GM19463 (cell line): ENCODE measurements at regions not wholly inside any gene's neighbourhood (a gene's known extent, or its start where the extent isn't known, plus 50 kb on each side); places are given as distances from the start of the nearest gene placed in this dataset.

Source experiments
- ATAC-seq: cut with Tn5 transposase; IDR thresholded peaks from one replicate; pipeline ENCODE4 v1.9.1; 2021; ENCODE audit warnings: mild to moderate bottlenecking, moderate library complexity; ENCODE audit not compliant: unreplicated experiment

GRCh38 chr12:124517260-124518050, 50.0 kb downstream of the NCOR2 start:
- no peak for ATAC-seq

GRCh38 chr12:124516850-124517249, 50.6 kb downstream of the NCOR2 start:
- ATAC-seq: no peak

DNA sequence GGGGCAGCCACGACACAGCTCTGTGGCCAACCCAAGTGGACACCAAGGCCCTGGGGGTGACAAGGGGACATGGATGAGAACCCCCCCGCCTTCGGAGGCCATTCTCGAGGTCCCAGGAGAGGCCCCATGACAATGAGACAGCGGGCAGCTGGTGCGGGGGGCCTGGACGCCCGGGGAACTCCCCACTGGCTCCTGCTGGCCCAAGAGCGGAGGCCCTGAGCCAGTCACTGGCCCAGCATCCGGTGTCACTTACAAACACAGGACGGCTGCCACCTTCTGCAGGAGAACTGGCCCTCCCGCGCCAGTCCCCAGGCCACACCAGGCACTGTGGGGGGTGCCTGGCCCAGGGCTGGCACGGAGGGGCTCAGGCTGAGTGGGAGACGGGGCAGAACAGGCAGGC, 51.4 kb downstream of the NCOR2 start:
- ATAC-seq: no peak

DNA sequence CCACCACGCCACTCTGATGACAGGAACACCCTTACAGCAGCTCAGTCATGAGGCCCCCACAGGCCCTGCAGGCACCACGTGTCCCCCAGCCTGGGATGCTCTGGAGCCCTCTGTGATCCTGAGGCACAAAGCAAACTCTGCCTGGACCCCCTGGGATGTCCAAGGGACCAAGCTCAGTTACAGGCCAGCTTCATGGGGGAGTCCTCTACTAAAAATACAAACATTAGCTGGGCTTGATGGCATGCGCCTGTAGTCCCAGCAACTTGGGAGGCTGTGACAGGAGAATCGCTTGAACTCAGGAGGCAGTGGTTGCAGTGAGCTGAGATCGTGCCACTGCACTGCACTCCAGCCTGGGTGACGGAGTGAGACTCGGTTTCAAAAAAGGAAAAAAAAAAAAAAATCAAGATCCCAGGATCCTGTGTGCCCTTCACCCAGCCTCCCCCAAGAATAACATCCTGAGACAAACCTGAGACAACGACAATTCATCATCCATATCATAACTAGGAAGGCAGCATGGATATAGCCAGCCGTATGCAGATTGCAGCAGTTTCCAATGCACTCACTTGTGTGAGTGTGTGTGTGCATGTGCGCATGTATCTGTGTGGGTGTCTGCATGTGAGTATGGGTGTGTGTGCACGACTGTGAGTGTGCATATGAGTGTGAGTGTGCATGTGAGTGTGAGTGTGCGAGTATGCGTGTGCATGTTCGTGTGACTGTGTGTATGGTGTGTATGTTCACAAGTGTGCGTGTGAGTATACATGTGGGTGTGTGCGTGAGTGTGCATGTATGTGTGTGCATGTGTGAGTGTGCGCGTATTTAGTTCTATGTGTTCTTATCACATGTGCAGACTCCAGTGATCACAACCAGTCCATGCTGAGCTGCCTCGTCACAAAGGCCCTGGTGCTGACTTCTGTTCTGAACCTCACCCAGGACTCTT, 52.1 kb downstream of the NCOR2 start:
- no peak for ATAC-seq

DNA sequence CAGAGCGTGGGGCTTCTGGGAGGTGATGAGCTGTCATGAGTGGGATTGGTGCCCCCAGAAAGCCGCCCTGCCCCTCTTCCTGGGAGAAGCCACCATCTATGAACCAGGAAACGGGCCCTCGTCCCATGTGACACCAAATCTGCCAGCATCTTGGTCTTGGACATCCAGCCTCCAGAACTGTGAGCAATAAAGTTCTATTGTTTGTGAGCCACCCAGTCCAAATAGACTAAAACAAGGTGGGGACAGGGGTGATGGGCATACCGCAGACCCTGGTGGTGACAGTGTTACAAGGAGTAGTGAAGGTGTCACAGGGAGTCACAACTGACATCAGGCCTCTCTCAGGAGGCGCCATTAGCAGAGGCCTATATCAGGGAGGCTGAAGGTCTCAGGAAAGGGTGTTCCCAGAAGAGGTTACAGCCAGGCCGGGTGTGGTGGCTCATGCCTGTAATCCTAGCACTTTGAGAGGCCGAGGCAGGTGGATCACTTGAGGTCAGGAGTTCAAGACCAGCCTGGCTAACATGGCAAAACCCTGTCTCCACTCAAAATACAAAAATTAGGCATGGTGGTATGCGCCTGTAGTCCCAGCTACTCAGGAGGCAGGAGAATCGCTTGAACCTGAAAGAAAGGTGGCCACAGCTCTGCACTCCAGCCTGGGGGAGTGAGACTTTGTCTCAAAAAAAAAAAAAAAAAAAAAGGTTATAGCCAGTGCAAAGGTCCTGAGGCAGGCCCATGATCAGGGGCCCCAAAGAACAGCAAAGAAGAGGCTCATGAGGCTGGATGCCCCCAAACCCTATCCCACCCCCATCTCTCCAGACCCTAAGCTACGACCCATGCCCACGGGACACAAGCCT, 53.0 kb downstream of the NCOR2 start:
- no peak for ATAC-seq

- ATAC-seq: no peak
Measured at GRCh38 chr12:124513297-124513867, 54.0 kb downstream of the NCOR2 start.

GRCh38 chr12:124512667-124513296, 54.6 kb downstream of the NCOR2 start:
- no peak for ATAC-seq

DNA sequence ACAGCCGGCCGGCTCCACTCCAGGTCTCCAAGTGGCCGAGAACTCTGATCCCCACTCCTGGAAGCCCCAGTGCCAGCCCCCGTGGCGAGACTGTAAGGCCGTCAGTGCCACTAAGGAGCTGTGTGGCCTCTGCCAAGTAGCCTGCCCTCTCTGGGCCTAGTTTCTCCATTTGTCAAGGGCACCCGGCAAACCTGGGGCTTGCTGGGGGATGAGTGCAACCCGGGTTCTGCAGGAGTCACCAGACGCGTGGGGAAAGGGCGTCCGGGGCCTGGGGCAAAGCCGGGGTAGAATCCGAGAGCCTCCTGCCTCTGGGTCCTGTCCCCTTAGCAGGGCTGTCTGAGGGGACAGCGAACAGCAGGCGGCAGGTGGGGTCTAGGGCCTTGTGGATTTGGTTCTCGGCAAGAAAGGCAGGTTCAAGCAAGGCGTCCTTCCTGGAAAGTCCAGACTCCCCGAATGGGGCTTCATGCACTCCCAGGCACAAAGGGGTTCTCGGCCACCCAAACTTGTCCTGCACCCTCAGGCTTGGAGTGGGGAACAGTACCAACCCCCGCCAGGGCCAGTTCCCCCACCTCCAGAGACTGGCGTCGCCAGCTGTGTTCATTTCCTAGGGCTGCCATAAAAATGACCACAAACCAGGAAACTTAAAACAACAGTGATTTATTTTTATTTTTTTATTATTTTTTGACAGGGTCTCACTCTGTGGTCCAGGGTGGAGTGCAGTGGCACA, 56.0 kb downstream of the NCOR2 start:
- no peak for ATAC-seq

GRCh38 chr12:124510301-124510970, 57.0 kb downstream of the NCOR2 start:
- ATAC-seq: no peak

DNA sequence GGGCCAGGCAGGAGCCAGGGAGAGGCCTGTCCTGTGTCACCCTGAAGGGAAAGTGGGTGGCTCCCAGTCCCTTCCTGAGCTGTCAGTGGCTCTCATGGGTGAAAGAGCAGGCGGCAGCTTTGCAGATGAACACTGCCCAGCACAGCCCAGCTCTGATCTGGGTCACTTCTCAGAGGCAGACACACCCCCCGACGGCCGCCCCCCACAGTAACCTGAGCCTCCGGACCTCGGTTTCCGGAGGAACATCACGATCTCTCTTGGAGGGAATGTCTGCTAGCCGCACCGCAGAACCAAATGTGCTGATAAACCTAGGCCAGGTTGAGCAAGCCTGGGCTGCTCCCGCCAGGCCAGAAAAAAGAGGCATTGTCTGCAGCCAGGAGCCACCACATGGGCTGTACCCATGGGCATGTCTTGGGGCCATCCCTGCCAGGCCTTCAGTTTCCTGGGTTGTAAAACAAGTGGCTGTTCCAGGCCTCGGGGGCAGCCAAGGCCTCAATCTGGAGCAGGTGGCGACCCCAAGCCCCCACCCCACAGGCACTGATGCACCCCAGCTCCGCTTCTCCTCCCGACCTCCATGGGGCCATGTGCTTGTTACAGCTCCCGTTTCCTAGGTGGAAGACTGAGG, 57.6 kb downstream of the NCOR2 start:
- ATAC-seq: no peak

DNA sequence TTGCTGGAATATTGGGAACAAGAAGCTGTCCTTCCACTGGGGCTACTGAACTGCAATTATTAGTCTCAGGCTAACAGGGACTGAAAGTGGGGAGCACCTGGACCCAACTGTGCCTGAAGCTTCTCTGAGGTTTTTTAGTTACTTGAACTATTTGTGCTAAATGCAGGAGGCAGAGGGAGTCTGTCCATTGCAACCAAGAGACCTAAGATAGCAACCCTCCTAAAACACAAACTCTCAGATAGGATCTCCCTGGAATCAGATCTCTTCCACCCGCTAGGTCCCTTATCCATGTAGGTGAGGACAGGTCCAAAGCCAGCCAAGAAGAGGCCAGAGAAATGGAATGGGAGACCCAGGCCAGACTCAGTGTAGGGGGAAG, 58.1 kb downstream of the NCOR2 start:
- ATAC-seq: no peak

DNA sequence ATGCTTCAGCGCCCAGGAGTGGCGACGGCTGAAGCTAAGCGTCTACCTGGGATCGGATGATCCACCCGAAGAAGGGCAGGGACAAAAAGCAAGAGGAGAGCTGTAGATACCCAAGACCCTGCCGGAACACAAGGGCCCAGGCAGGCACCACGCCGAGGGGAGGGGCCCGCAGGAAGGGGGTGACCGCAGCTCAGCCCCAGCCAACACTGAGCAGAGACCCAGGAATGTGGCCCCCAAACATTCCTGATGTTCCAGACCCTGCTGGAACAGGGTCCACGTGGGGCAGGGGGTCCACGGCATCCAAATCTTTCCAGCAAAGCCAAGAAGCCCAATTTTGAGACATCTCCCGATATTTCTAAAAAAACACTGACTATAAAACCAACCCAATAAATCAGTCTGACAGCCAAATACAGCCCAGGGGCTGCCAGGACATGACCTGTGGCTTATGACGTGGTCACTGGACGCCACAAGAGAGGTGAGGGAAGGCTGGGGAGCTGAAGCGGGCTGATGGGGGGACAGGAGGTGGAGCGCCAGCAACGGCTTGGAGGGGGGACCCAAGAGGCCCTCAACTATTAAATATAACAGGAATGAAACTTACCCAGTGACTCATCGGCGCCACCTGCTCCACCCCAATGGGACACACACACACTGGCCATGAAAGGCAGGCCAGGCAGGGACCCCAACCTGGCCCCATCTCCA, 58.9 kb downstream of the NCOR2 start:
- ATAC-seq: no peak

DNA sequence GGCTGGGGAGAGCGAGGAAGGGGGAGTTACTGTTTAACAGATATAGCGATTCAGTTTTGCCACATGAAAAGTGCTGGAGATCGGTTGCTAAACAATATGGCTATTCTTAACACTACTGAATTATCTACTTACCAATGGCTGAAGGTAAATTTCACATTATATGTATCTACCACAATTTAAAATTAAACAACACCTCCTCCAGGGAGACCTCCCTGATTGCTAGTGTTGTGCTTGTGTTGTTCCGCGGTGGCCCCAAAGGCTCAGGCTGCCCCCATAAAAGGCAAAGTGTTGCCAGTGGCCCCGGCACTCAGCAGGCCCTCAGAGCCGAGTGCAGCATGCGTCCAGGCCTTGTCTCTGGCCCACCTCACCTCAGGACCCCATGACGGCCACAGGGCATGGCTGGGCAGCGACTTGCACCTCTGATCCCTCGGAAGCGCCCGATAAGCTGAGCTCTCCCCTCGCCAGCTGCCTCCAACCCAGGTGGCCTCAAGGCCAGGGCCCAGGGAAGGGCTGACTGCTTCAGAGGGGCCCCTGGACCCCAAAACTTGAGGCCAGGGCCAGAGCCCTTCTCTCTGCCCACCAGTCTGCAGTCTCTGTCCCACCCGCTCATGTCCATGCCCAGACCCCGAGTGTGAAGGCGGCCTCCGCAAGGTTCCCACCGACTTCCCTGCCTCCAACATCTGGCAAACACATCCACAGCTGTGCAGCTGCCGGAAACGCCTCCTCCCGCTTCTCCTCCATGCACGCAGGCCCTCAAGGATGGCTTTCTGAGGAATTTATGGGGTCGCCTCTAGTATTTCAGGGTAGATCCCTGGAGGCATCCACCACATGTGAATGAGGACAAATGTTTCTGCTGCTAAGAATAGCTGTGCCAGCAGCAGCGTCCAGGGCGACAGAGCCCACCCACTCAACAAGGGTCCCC, 60.0 kb downstream of the NCOR2 start:
- no peak for ATAC-seq

DNA sequence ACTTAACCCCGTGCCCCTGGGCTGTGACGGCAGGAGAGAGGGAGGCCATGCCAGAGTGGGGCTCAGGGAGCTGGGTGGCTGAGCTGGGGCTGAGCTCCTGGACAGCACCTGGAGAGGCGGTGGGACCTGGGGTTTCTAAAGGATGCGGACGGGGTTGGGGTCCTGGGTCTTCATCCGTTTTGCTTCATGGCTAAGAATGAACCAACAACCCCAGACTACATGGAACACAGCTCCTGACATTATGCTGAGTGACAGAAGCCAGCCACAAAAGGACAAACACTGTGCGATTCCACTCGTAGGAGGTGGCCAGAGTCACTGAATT, 60.6 kb downstream of the NCOR2 start:
- no peak for ATAC-seq

DNA sequence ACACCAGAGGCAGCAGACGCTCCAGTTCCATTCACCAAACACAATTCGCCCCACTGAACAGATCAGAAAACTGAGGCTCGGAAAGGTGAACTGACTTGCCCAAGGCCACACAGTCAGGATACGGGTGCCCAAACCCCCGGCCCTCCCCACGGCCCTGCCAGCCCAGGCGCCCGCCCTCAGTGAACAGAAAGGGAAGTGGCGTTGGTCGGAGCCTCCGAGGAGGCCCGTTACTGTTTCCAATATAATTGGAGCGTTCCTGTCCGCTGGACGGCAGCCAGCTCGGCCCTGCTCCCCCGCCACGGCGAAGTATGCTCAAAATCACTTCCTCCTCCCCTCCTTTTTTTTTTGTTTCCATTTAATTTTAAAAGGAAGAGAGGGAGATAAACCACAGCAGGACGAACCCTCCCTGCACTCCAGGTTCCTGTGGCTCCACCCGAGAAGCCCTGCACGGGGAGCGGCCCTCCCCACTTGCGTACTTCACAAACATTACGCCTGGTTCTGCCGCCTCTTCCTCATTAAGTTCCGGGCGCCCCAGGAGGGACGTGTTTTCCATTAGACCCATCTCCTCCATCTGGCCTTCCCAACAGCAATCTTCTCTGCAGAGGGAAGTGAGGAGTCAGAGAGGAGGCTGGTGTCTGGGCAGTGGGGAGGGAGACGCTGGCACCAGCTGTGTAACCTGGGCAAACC, 61.1 kb downstream of the NCOR2 start:
- no peak for ATAC-seq

- no peak for ATAC-seq
Measured at GRCh38 chr12:124505001-124505818, 62.2 kb downstream of the NCOR2 start.
